H1 (cell line): ENCODE measurements at regions not wholly inside any gene's neighbourhood (a gene's known extent, or its start where the extent isn't known, plus 50 kb on each side); places are given as distances from the start of the nearest gene placed in this dataset.

Experiments
- CTCF ChIA-PET: fragments of 300-600 bp; sonication (Branson Sonifier 250); formaldehyde crosslinking; loops from one replicate; lab custom pipeline; 2021; ENCODE audit not compliant: partially characterized antibody; lab: Charles Lee
- POLR2A ChIA-PET: fragments of 300-600 bp; sonication (Branson Sonifier 250); formaldehyde crosslinking; loops from one replicate; lab custom pipeline; 2021; ENCODE audit warnings: inconsistent platforms; ENCODE audit not compliant: partially characterized antibody; lab: Charles Lee
- DNase-seq, 2 experiments: peaks; one replicate each; pipeline versions ENCODE4 v3.0.0 to v3.0.0-alpha.2; 2010 to 2022; ENCODE audit warnings: low spot score in 2 of 2, low read depth in 1 of 2, mixed read lengths in 1 of 2
- FAIRE-seq: peaks from 2 replicates; lab custom pipeline; 2011; peaks lifted over from hg19 to GRCh38; lab: Jason Lieb, UNC
- H2AFZ ChIP-seq: 2 replicates; pipeline ENCODE4 v1.8.1; 2012; ENCODE audit warnings: low read length, inconsistent platforms
- H2AK5ac ChIP-seq: 2 replicates; pipeline ENCODE4 v1.6.1; 2013; ENCODE audit warnings: low read depth, low read length
- H2BK120ac ChIP-seq: replicated peaks from 2 replicates; pipeline ENCODE3; 2013; ENCODE audit warnings: low read depth, low read length, inconsistent platforms
- H2BK12ac ChIP-seq: 2 replicates; pipeline ENCODE4 v1.6.1; 2013; ENCODE audit warnings: low read depth, low read length
- H2BK15ac ChIP-seq: 2 replicates; pipeline ENCODE4 v1.6.1; 2013; ENCODE audit warnings: low read length
- H2BK20ac ChIP-seq: 2 replicates; pipeline ENCODE4 v1.6.1; 2013; ENCODE audit warnings: low read length
- H2BK5ac ChIP-seq: 2 replicates; pipeline ENCODE4 v1.6.1; 2013; ENCODE audit warnings: low read depth, low read length
- H3K14ac ChIP-seq: 2 replicates; pipeline ENCODE4 v1.6.1; 2013; ENCODE audit warnings: inconsistent platforms; ENCODE audit not compliant: insufficient read length
- H3K18ac ChIP-seq: 2 replicates; pipeline ENCODE4 v1.6.1; 2013; ENCODE audit warnings: low read length; ENCODE audit errors: extremely low read depth
- H3K23ac ChIP-seq: 2 replicates; pipeline ENCODE4 v1.6.1; 2013; ENCODE audit warnings: inconsistent platforms; ENCODE audit not compliant: insufficient read length
- H3K23me2 ChIP-seq: 2 replicates; pipeline ENCODE4 v1.6.1; 2013; ENCODE audit warnings: low read depth, low read length
- H3K27ac ChIP-seq: 2 replicates; pipeline ENCODE4 v1.6.1; 2011; ENCODE audit warnings: low read depth, low read length, inconsistent platforms
- H3K27me3 ChIP-seq, 4 experiments: replicated peaks in 1 of 4; 1 replicate in 1 of 4; 2 replicates in 3 of 4; pipeline versions ENCODE4 v1.6.1 to v1.8.1; 2011 to 2013; ENCODE audit warnings: low read length in 3 of 4, mild to moderate bottlenecking in 3 of 4, inconsistent platforms in 2 of 4, mixed read lengths in 2 of 4, moderate library complexity in 1 of 4; ENCODE audit not compliant: control insufficient read depth in 3 of 4, insufficient read depth in 3 of 4; ENCODE audit errors: extremely low read depth in 1 of 4
- H3K36me3 ChIP-seq, 4 experiments: 2 replicates each; pipeline versions ENCODE4 v1.6.1 to v1.8.1; 2011 to 2013; ENCODE audit warnings: mild to moderate bottlenecking in 4 of 4, low read length in 3 of 4, moderate library complexity in 2 of 4, control low read depth in 1 of 4, inconsistent platforms in 1 of 4; ENCODE audit not compliant: insufficient read depth in 4 of 4, control insufficient read depth in 2 of 4
- H3K4ac ChIP-seq: replicated peaks from 2 replicates; pipeline ENCODE3; 2013; ENCODE audit warnings: low read length, low read depth, mixed read lengths, inconsistent platforms; ENCODE audit not compliant: insufficient read length
- H3K4me1 ChIP-seq, 4 experiments: replicated peaks in 1 of 4; 1 replicate in 1 of 4; 2 replicates in 3 of 4; pipeline versions ENCODE4 v1.6.1 to v1.8.1; 2011 to 2013; ENCODE audit warnings: low read length in 3 of 4, inconsistent platforms in 2 of 4, mixed read lengths in 1 of 4; ENCODE audit not compliant: insufficient read depth in 4 of 4, control insufficient read depth in 3 of 4
- H3K4me2 ChIP-seq, 2 experiments: 2 replicates each; pipeline versions ENCODE4 v1.6.1 to v1.8.1; 2011 to 2013; ENCODE audit warnings: low read depth in 2 of 2, low read length in 2 of 2, control low read depth in 1 of 2, inconsistent platforms in 1 of 2, mild to moderate bottlenecking in 1 of 2; ENCODE audit not compliant: insufficient read depth in 1 of 2
- H3K4me3 ChIP-seq, 4 experiments: fragments of 200-600, 300-600 bp in 1 of 4; sonication (generic), shearing (Covaris generic), sonication (Bioruptor Twin) in 1 of 4; 2 replicates each; pipeline versions ENCODE4 v1.5.1 to v1.8.1; 2011 to 2016; ENCODE audit warnings: low read length in 4 of 4, low read depth in 3 of 4, control low read depth in 2 of 4, inconsistent platforms in 2 of 4, mild to moderate bottlenecking in 2 of 4, mixed read lengths in 1 of 4, moderate library complexity in 1 of 4; ENCODE audit not compliant: insufficient read depth in 2 of 4; ENCODE audit errors: extremely low read depth in 1 of 4
- H3K56ac ChIP-seq: replicated peaks from 2 replicates; pipeline ENCODE3; 2013; ENCODE audit warnings: low read depth, mild to moderate bottlenecking, mixed read lengths, low read length, inconsistent platforms; ENCODE audit not compliant: insufficient read length
- H3K79me1 ChIP-seq: 2 replicates; pipeline ENCODE4 v1.6.1; 2013; ENCODE audit warnings: low read depth, low read length, control low read depth
- H3K79me2 ChIP-seq, 2 experiments: 2 replicates each; pipeline versions ENCODE4 v1.6.1 to v1.8.1; 2012 to 2013; ENCODE audit warnings: low read length in 2 of 2, mild to moderate bottlenecking in 2 of 2, inconsistent platforms in 1 of 2; ENCODE audit not compliant: insufficient read depth in 2 of 2, control insufficient read depth in 1 of 2
- H3K9ac ChIP-seq, 4 experiments: replicated peaks in 1 of 4; 1 replicate in 1 of 4; 2 replicates in 3 of 4; pipeline versions ENCODE4 v1.6.1 to v1.8.1; 2011 to 2013; ENCODE audit warnings: low read depth in 3 of 4, low read length in 3 of 4, control low read depth in 2 of 4, mild to moderate bottlenecking in 2 of 4, moderate library complexity in 2 of 4, inconsistent platforms in 1 of 4; ENCODE audit errors: extremely low read depth in 1 of 4
- H3K9me3 ChIP-seq, 2 experiments: 2 replicates each; pipeline versions ENCODE4 v1.6.1 to v1.8.1; 2012 to 2013; ENCODE audit warnings: mild to moderate bottlenecking in 2 of 2, moderate library complexity in 2 of 2, control low read depth in 1 of 2, inconsistent platforms in 1 of 2, low read depth in 1 of 2, low read length in 1 of 2, mixed read lengths in 1 of 2; ENCODE audit not compliant: insufficient read depth in 2 of 2
- H4K20me1 ChIP-seq, 2 experiments: replicated peaks in 1 of 2; 2 replicates each; pipeline versions ENCODE3 to v1.8.1; 2011 to 2013; ENCODE audit warnings: inconsistent platforms in 2 of 2, low read length in 2 of 2, mild to moderate bottlenecking in 1 of 2; ENCODE audit not compliant: insufficient read depth in 2 of 2, control insufficient read depth in 1 of 2
- H4K5ac ChIP-seq: 2 replicates; pipeline ENCODE4 v1.6.1; 2013; ENCODE audit warnings: low read length, low read depth, mixed read lengths, inconsistent platforms; ENCODE audit not compliant: insufficient read length
- H4K8ac ChIP-seq: 2 replicates; pipeline ENCODE4 v1.8.0; 2013; ENCODE audit warnings: mild to moderate bottlenecking, moderate library complexity, low read length, inconsistent platforms; ENCODE audit not compliant: insufficient read depth; ENCODE audit errors: extremely low read depth
- H4K91ac ChIP-seq: replicated peaks from 2 replicates; pipeline ENCODE3; 2013; ENCODE audit warnings: low read length, mixed read lengths, inconsistent platforms; ENCODE audit not compliant: insufficient read length
- BCL11A ChIP-seq, 2 experiments: IDR thresholded peaks; one replicate each; pipeline ENCODE4 v1.6.1; 2011; ENCODE audit warnings: low read depth in 2 of 2, low read length in 2 of 2, mild to moderate bottlenecking in 2 of 2
- BRCA1 ChIP-seq: IDR thresholded peaks from 2 replicates; pipeline ENCODE4 v1.6.1; 2012; ENCODE audit warnings: low read depth, low read length, improper control_type of control experiment
- GABPA ChIP-seq: IDR thresholded peaks from 2 replicates; pipeline ENCODE4 v1.6.1; 2011; ENCODE audit warnings: mild to moderate bottlenecking, low read length, moderate library complexity, borderline replicate concordance; ENCODE audit not compliant: insufficient read depth
- GTF2F1 ChIP-seq: IDR thresholded peaks from 2 replicates; pipeline ENCODE4 v1.6.1; 2012; ENCODE audit warnings: low read depth, low read length, improper control_type of control experiment, borderline replicate concordance
- JUND ChIP-seq: IDR thresholded peaks from 2 replicates; pipeline ENCODE4 v1.6.1; 2011; ENCODE audit warnings: mild to moderate bottlenecking, improper control_type of control experiment, low read length
- KDM4A ChIP-seq: IDR thresholded peaks from one replicate; pipeline ENCODE4 v1.7.1; 2012; ENCODE audit warnings: low read depth, mild to moderate bottlenecking, moderate library complexity, low read length, inconsistent platforms; ENCODE audit not compliant: severe bottlenecking
- KDM5A ChIP-seq: fragments of 200-600 bp; IDR thresholded peaks from 2 replicates; pipeline ENCODE4 v1.7.1; 2012; ENCODE audit warnings: mild to moderate bottlenecking, low read length, inconsistent platforms, mixed read lengths
- SRF ChIP-seq: IDR thresholded peaks from 2 replicates; pipeline ENCODE4 v1.6.1; 2011; ENCODE audit warnings: mild to moderate bottlenecking, low read depth, low read length, moderate library complexity
- WGBS, 2 experiments: shearing (Covaris generic) in 1 of 2; methylation state at CpG; one replicate each; pipeline versions ENCODE4 v1.1.6 to v1.1.7; 2013 to 2015; ENCODE audit warnings: low lambda C conversion rate in 2 of 2, mixed read lengths in 2 of 2, inconsistent platforms in 1 of 2, low coverage in 1 of 2, missing lambda C conversion rate in 1 of 2; ENCODE audit not compliant: insufficient replicate concordance in 2 of 2, insufficient coverage in 1 of 2, insufficient read length in 1 of 2; ENCODE audit errors: extremely low coverage in 1 of 2, missing lambda C conversion rate in 1 of 2; 5-methylcytosine and 5-hydroxymethylcytosine counted together
- TF ChIP-seq, protein P1 (sequence below): IDR thresholded peaks from 2 replicates; pipeline ENCODE4 v1.6.1; 2011; ENCODE audit warnings: low read length, improper control_type of control experiment
- TF ChIP-seq, protein P2 (sequence below), 3 experiments: IDR thresholded peaks; 1 replicate in 2 of 3; 2 replicates in 1 of 3; pipeline versions ENCODE4 v1.5.1 to v1.6.1; 2011; ENCODE audit warnings: low read length in 3 of 3, mild to moderate bottlenecking in 3 of 3, inconsistent platforms in 2 of 3, low read depth in 1 of 3, moderate library complexity in 1 of 3; ENCODE audit not compliant: insufficient read depth in 1 of 3; ENCODE audit errors: control extremely low read depth in 1 of 3

DNA sequence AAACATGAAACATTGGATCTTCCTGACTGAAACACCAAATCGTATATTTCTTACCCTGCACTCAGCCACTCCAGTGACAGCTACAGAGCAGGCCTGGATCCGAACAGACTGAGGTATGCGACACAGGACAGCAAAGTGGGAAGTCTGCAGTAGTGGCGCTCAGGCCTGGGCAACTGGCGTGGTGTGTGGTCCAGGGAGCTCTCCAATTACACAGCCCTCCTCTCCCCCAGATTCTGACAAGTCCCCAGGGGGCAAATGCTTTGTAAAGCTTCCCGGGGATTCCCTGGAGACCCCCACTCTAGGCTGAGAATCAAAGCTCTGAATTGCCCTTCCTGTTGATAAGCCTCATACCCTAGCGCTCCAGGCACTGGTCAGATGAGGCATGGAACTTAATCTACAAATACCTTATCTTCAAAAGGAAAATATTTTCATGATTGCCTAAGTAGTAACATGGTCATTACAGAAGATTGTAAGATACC is 104.8 kb upstream of the ERCC6L2 start:
- Histone ChIP-seq H4K20me1 (no peaks in the 10 kb centered on the region), H2BK5ac (no peak overlapping the region), H3K18ac (no peak overlapping the region; the same call in 1 of the 2 replicates), H4K5ac (no peak overlapping the region), H3K4me1 (peaks cover 15 to 33% (median 23%) of the 10 kb centered on the region in 4 experiments), H3K36me3 (no peaks in the 10 kb centered on the region), H3K23ac (no peak overlapping the region), H3K27ac (no peak overlapping the region), H2AFZ (no peak overlapping the region), H3K9me3 (no peaks in the 10 kb centered on the region), H3K9ac (no peak overlapping the region), H3K4me2 (peak overlapping the region; percentile 51 to 72), H3K4ac (no peak overlapping the region), H2BK120ac (no peak overlapping the region), H3K23me2 (no peaks in the 10 kb centered on the region; the same call in 1 of the 2 replicates), H4K8ac (no peak overlapping the region), H2BK20ac (no peak overlapping the region), H3K79me1 (no peaks in the 10 kb centered on the region), H2BK15ac (no peak overlapping the region), H3K56ac (no peak overlapping the region), H3K14ac (no peak overlapping the region), H3K79me2 (no peaks in the 10 kb centered on the region), H3K4me3 (peak overlapping the region in 2 of 4 experiments; percentile 9 to 47; a peak in 4 of 8 replicates), H3K27me3 (peaks cover 0 to 8% (median 3%) of the 10 kb centered on the region in 4 experiments; a peak in 2 of 7 replicates), H4K91ac (no peak overlapping the region), H2BK12ac (0 out of 2 replicates have a peak overlapping the region, but pooled peaks have one; percentile 89), H2AK5ac (no peak overlapping the region)
- FAIRE-seq (peak; percentile 81), DNase-seq (peak; percentile 57 to 68)
- ChIA-PET POLR2A (interaction anchor here (1.4 to 1.7 kb wide), 4 partner anchors 9 to 104 kb away, joined by 3 to 14 read pairs (median 10); partner anchors contain the start of gene ERCC6L2), CTCF (interaction anchor here (0.5 to 1.9 kb wide), 8 partner anchors 10 to 199 kb away, joined by 3 to 7 read pairs (median 3); no protein-coding TSS in a partner anchor)
- 15% methylated on average over 7 of the region's 7 CpGs; no CpG with 5 or more reads in 1 of the 2 experiments for WGBS, 2 experiments
- TF ChIP-seq JUND, result no peak
- no peak for TF ChIP-seq KDM5A
- TF ChIP-seq KDM4A, result no peak
- TF ChIP-seq GABPA, result no peak
- TF ChIP-seq, protein P1, sequence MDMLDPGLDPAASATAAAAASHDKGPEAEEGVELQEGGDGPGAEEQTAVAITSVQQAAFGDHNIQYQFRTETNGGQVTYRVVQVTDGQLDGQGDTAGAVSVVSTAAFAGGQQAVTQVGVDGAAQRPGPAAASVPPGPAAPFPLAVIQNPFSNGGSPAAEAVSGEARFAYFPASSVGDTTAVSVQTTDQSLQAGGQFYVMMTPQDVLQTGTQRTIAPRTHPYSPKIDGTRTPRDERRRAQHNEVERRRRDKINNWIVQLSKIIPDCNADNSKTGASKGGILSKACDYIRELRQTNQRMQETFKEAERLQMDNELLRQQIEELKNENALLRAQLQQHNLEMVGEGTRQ, result no peak
- no peak for TF ChIP-seq BCL11A (IDR thresholded peaks at IDR 0.05; ENCODE audit: low read depth in 2 of 2, low read length in 2 of 2)
- no peak for TF ChIP-seq SRF
- TF ChIP-seq BRCA1, result no peak
- no peak for TF ChIP-seq GTF2F1
- TF ChIP-seq, protein P2, sequence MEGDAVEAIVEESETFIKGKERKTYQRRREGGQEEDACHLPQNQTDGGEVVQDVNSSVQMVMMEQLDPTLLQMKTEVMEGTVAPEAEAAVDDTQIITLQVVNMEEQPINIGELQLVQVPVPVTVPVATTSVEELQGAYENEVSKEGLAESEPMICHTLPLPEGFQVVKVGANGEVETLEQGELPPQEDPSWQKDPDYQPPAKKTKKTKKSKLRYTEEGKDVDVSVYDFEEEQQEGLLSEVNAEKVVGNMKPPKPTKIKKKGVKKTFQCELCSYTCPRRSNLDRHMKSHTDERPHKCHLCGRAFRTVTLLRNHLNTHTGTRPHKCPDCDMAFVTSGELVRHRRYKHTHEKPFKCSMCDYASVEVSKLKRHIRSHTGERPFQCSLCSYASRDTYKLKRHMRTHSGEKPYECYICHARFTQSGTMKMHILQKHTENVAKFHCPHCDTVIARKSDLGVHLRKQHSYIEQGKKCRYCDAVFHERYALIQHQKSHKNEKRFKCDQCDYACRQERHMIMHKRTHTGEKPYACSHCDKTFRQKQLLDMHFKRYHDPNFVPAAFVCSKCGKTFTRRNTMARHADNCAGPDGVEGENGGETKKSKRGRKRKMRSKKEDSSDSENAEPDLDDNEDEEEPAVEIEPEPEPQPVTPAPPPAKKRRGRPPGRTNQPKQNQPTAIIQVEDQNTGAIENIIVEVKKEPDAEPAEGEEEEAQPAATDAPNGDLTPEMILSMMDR (IDR thresholded peaks at IDR 0.05; ENCODE audit: control extremely low read depth in 1 of 3, insufficient read depth in 1 of 3, low read depth in 1 of 3, low read length in 3 of 3), result no peak
